Endodermal cell (in vitro differentiated cells): ENCODE measurements at regions not wholly inside any gene's neighbourhood (a gene's known extent, or its start where the extent isn't known, plus 50 kb on each side); places are given as distances from the start of the nearest gene placed in this dataset.

Experiments
- DNase-seq: peaks from one replicate; pipeline ENCODE4 v3.0.0-alpha.2; 2017
- H3K27ac ChIP-seq: 2 replicates; pipeline ENCODE4 v1.5.1; 2013; ENCODE audit warnings: mild to moderate bottlenecking, low read depth, low read length, moderate library complexity
- H3K27me3 ChIP-seq: 2 replicates; pipeline ENCODE4 v1.6.1; 2013; ENCODE audit warnings: mild to moderate bottlenecking, low read length, moderate library complexity; ENCODE audit not compliant: insufficient read depth, control insufficient read depth, poor library complexity, severe bottlenecking
- H3K36me3 ChIP-seq: 2 replicates; pipeline ENCODE4 v1.7.0; 2013; ENCODE audit warnings: mild to moderate bottlenecking, low read length, moderate library complexity; ENCODE audit not compliant: control insufficient read depth, insufficient read depth
- H3K4me1 ChIP-seq: one replicate; pipeline ENCODE4 v1.7.0; 2013; ENCODE audit warnings: low read length; ENCODE audit not compliant: control insufficient read depth, insufficient read depth
- H3K4me3 ChIP-seq: 2 replicates; pipeline ENCODE4 v1.5.1; 2013; ENCODE audit warnings: mild to moderate bottlenecking, low read length, moderate library complexity
- H3K9ac ChIP-seq: 2 replicates; pipeline ENCODE4 v1.6.1; 2013; ENCODE audit warnings: mild to moderate bottlenecking, low read length, moderate library complexity; ENCODE audit not compliant: poor library complexity, severe bottlenecking; ENCODE audit errors: extremely low read depth
- H3K9me3 ChIP-seq: 2 replicates; pipeline ENCODE4 v1.6.1; 2013; ENCODE audit warnings: mild to moderate bottlenecking, low read length, moderate library complexity; ENCODE audit not compliant: control insufficient read depth
- H3K27ac Mint-ChIP-seq: 2 replicates; pipeline ENCODE4 v1.8.0; 2020; ENCODE audit warnings: mixed read lengths
- H3K27me3 Mint-ChIP-seq: 2 replicates; pipeline ENCODE4 v1.8.0; 2021; ENCODE audit warnings: mild to moderate bottlenecking, mixed read lengths; ENCODE audit not compliant: insufficient read depth
- H3K36me3 Mint-ChIP-seq: 2 replicates; pipeline ENCODE4 v1.8.0; 2020; ENCODE audit warnings: low read depth, mixed read lengths
- H3K4me1 Mint-ChIP-seq: 2 replicates; pipeline ENCODE4 v1.8.0; 2020; ENCODE audit warnings: mixed read lengths
- H3K4me3 Mint-ChIP-seq: 2 replicates; pipeline ENCODE4 v1.8.0; 2020; ENCODE audit warnings: mild to moderate bottlenecking, moderate library complexity, mixed read lengths
- H3K9me3 Mint-ChIP-seq: 2 replicates; pipeline ENCODE4 v1.8.0; 2020; ENCODE audit warnings: mild to moderate bottlenecking, mixed read lengths
- WGBS, 2 experiments: methylation state at CpG; one replicate each; pipeline versions ENCODE4 v1.1.5 to v1.1.7; 2013; ENCODE audit warnings: missing lambda C conversion rate in 2 of 2, mixed read lengths in 1 of 2; ENCODE audit not compliant: insufficient coverage in 1 of 2, insufficient read length in 1 of 2; 5-methylcytosine and 5-hydroxymethylcytosine counted together
- TF ChIP-seq, protein P1 (sequence below): fragments of 200-600 bp; sonication (generic); conservative IDR thresholded peaks from 2 replicates; pipeline ENCODE4 v1.5.0; 2021; ENCODE audit warnings: antibody characterized with exemption, mild to moderate bottlenecking

DNA sequence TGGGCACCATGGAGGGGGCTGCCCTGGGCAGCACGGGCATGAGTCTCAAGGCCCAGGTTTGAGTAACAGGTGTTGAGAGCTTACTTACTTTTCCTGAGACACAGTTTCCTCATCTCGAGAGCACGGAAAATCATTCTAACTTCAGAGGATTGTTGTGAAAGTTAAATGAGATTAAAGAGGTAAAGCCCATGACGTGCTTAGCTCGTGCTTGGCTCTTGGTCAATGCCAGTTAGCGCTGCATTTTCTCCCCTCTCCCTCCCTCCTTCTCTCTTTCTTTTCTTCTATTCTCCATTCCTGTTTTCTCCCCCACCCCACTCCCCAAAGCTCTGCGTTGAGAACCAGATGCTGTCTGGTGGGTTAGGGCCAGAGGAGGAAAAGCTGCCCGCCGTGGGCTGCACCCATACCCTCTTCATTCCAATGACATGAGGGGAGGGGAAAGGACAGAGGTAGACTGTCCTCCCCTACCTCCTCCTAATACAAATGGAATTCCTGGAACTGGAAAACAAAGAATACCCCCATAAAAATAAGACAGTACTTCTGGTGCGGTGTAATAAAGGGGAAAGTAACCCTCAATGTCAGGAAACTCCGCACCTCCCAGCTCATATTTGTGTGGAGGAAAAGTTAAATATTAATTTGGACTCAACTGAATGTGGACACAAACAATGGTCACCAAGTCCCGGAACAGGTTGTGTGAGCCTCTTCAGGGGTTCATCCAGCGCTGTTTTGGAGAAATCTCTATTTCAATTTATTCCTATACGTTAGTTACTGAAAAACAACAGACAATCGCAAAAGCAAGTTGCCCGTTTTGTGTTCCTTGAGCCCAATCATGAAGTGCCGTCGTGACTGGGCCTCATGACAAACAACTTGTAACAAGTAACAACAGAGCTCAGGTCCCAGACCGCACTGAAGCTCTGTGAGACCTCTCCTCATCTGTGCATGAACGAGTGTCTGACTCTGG is 54.8 kb upstream of the B3GAT1 start:
- Histone ChIP-seq H3K9me3 (no peaks in the 10 kb centered on the region), H3K4me3 (no peak overlapping the region), H3K9ac (no peak overlapping the region), H3K27ac (no peak overlapping the region), H3K27me3 (peaks cover 22% of the 10 kb centered on the region), H3K4me1 (no peaks in the 10 kb centered on the region), H3K36me3 (no peaks in the 10 kb centered on the region)
- 81 to 83% methylated on average over 14 to 17 of the region's 20 CpGs for WGBS, 2 experiments
- TF ChIP-seq, protein P1, sequence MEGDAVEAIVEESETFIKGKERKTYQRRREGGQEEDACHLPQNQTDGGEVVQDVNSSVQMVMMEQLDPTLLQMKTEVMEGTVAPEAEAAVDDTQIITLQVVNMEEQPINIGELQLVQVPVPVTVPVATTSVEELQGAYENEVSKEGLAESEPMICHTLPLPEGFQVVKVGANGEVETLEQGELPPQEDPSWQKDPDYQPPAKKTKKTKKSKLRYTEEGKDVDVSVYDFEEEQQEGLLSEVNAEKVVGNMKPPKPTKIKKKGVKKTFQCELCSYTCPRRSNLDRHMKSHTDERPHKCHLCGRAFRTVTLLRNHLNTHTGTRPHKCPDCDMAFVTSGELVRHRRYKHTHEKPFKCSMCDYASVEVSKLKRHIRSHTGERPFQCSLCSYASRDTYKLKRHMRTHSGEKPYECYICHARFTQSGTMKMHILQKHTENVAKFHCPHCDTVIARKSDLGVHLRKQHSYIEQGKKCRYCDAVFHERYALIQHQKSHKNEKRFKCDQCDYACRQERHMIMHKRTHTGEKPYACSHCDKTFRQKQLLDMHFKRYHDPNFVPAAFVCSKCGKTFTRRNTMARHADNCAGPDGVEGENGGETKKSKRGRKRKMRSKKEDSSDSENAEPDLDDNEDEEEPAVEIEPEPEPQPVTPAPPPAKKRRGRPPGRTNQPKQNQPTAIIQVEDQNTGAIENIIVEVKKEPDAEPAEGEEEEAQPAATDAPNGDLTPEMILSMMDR = no peak
- DNase-seq = no peak
- no peaks in the 10 kb centered on the region for H3K36me3 Mint-ChIP-seq
- H3K4me3 Mint-ChIP-seq = no peak overlapping the region
- no peaks in the 10 kb centered on the region for H3K9me3 Mint-ChIP-seq
- peaks cover 6% of the 10 kb centered on the region for H3K4me1 Mint-ChIP-seq
- H3K27me3 Mint-ChIP-seq = peaks cover 29% of the 10 kb centered on the region
- no peak overlapping the region for H3K27ac Mint-ChIP-seq

DNA sequence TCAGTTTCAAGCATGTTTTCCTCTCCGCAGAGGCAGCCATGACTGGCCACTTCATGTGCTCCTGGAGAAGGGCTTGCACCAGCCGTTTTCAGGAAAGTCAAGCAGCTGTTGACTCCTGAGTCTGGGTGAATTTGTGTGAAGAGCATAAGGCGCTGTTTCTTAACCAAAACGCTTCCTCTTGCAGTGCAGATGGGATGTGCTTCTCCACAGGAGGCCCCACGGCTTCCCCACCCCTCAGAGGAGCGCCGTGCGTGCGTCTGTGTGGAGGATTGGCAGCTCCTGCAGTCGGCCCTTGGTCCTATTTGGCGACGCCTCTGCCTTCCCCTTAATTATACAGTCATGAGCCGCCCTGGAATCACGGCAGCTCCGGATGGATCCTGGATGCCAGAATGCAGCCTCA is 54.1 kb upstream of the B3GAT1 start:
- peaks cover 6% of the 10 kb centered on the region for H3K4me1 Mint-ChIP-seq
- Histone ChIP-seq H3K9ac (no peak overlapping the region), H3K27ac (no peak overlapping the region), H3K4me3 (no peak overlapping the region), H3K27me3 (peaks cover 22% of the 10 kb centered on the region), H3K36me3 (no peaks in the 10 kb centered on the region), H3K9me3 (no peaks in the 10 kb centered on the region), H3K4me1 (no peaks in the 10 kb centered on the region)
- 30 to 39% methylated on average over 3 to 15 of the region's 15 CpGs for WGBS, 2 experiments
- H3K27ac Mint-ChIP-seq = no peak overlapping the region
- H3K27me3 Mint-ChIP-seq = peaks cover 36% of the 10 kb centered on the region
- H3K9me3 Mint-ChIP-seq = no peaks in the 10 kb centered on the region
- TF ChIP-seq, protein P1 = no peak
- no peaks in the 10 kb centered on the region for H3K36me3 Mint-ChIP-seq
- H3K4me3 Mint-ChIP-seq = peak overlapping the region; percentile 14
- peak; percentile 85 for DNase-seq

- Mint-ChIP-seq H3K4me3 (no peak overlapping the region), H3K36me3 (no peaks in the 10 kb centered on the region), H3K9me3 (no peaks in the 10 kb centered on the region), H3K27me3 (peaks cover 37% of the 10 kb centered on the region), H3K27ac (no peak overlapping the region), H3K4me1 (peaks cover 6% of the 10 kb centered on the region)
- TF ChIP-seq, protein P1 = no peak
- peaks cover 22% of the 10 kb centered on the region for H3K27me3 ChIP-seq
- no peaks in the 10 kb centered on the region for H3K9me3 ChIP-seq
- H3K4me3 ChIP-seq = no peak overlapping the region
- 90 to 94% methylated on average over 10 to 13 of the region's 13 CpGs for WGBS, 2 experiments
- H3K4me1 ChIP-seq = no peaks in the 10 kb centered on the region
- DNase-seq = no peak
- H3K27ac ChIP-seq = no peak overlapping the region
- no peaks in the 10 kb centered on the region for H3K36me3 ChIP-seq
- no peak overlapping the region for H3K9ac ChIP-seq
Observed at GRCh38 chr11:134464981-134465730, 53.1 kb upstream of the B3GAT1 start.
